A673 (cell line): ENCODE measurements at regions not wholly inside any gene's neighbourhood (a gene's known extent, or its start where the extent isn't known, plus 50 kb on each side); places are given as distances from the start of the nearest gene placed in this dataset.

Source experiments
- BruUV-seq: library from RNA; stranded (reverse); fragments of 400-500 nt; replicated peaks from 2 replicates; lab custom pipeline; 2021; lab: Mats Ljungman, UMichigan
- CTCF ChIA-PET: fragments of 300-600 bp; sonication (Branson Sonifier 250); formaldehyde crosslinking; loops from one replicate; lab custom pipeline; 2022; ENCODE audit warnings: antibody characterized with exemption; lab: Charles Lee
- POLR2A ChIA-PET: fragments of 300-600 bp; sonication (Branson Sonifier 250); formaldehyde crosslinking; loops from one replicate; lab custom pipeline; 2022; ENCODE audit warnings: antibody characterized with exemption; ENCODE audit not compliant: low non-redundant PET; lab: Charles Lee
- DNase-seq: peaks from one replicate; pipeline ENCODE4 v3.0.0-alpha.2; 2015; ENCODE audit warnings: low spot score
- H3K27ac ChIP-seq: fragments of 200-600 bp; sonication (generic); 2 replicates; pipeline ENCODE4 v1.5.1; 2016; ENCODE audit warnings: mixed run types, low read depth, mild to moderate bottlenecking, mixed read lengths, antibody characterized with exemption, low read length; ENCODE audit not compliant: poor library complexity, severe bottlenecking
- H3K27me3 ChIP-seq: fragments of 200-600 bp; sonication (generic); replicated peaks from 2 replicates; pipeline ENCODE4 v1.6.1; 2017; ENCODE audit warnings: mixed run types, low read depth, mild to moderate bottlenecking, mixed read lengths, antibody characterized with exemption, low read length; ENCODE audit not compliant: insufficient read depth, poor library complexity
- H3K36me3 ChIP-seq: fragments of 200-600 bp; sonication (generic); 2 replicates; pipeline ENCODE4 v1.6.1; 2016; ENCODE audit warnings: mixed run types, mild to moderate bottlenecking, mixed read lengths, antibody characterized with exemption, low read length; ENCODE audit not compliant: insufficient read depth, poor library complexity, severe bottlenecking
- H3K4me1 ChIP-seq: fragments of 200-600 bp; sonication (generic); 2 replicates; pipeline ENCODE4 v1.6.1; 2017; ENCODE audit warnings: mixed run types, mild to moderate bottlenecking, mixed read lengths, antibody characterized with exemption, low read length; ENCODE audit not compliant: insufficient read depth, poor library complexity, severe bottlenecking
- H3K4me3 ChIP-seq: fragments of 200-600 bp; sonication (generic); 2 replicates; pipeline ENCODE4 v1.5.1; 2016; ENCODE audit warnings: low read depth, mixed run types, mild to moderate bottlenecking, mixed read lengths, low read length; ENCODE audit not compliant: poor library complexity, severe bottlenecking
- H3K9me3 ChIP-seq: fragments of 200-600 bp; sonication (generic); 2 replicates; pipeline ENCODE4 v1.6.1; 2016; ENCODE audit warnings: mixed run types, low read depth, mild to moderate bottlenecking, mixed read lengths, antibody characterized with exemption, low read length; ENCODE audit not compliant: poor library complexity, severe bottlenecking
- CTCF ChIP-seq: fragments of 300-800, 200-600 bp; sonication (generic); conservative IDR thresholded peaks from 2 replicates; pipeline ENCODE4 v1.5.1; 2017; ENCODE audit warnings: low read depth, mild to moderate bottlenecking, antibody characterized with exemption, low read length, moderate library complexity, mixed read lengths
- EZH2 ChIP-seq: fragments of 200-600 bp; sonication (generic); IDR thresholded peaks from 2 replicates; pipeline ENCODE4 v1.6.1; 2017; ENCODE audit warnings: borderline replicate concordance, low read depth, mild to moderate bottlenecking, mixed read lengths, antibody characterized with exemption, low read length; ENCODE audit not compliant: poor library complexity, severe bottlenecking
- intact Hi-C: fragments of 100-400 bp; cut with micrococcal nuclease; formaldehyde crosslinking; loops from one replicate; pipeline ENCODE4 v1.10.0; 2022; ENCODE audit not compliant: unreplicated experiment

DNA sequence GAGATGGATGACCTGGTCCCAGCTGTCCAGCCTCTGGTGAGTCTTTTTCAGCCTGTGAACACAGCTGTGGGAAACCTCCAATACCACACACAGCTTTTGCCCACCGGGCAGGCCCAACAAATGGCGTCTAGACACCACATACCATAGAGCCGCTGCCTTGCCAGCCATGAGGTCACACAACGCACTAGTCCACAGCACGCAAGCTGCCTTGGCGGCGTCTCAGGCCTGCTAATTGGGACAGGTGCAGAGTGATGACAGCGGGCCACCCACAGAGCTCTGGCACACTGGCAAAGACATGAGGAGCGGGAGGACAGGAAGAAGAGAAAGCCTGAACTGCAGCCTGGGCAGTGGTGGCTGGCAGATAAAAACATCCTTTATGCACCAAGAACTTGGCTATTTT lies 125.5 kb downstream of the ADAMTS1 start:
- Histone ChIP-seq H3K27ac (no peak overlapping the region), H3K27me3 (no peaks in the 10 kb centered on the region), H3K4me1 (peaks cover 13% of the 10 kb centered on the region), H3K4me3 (no peak overlapping the region), H3K36me3 (no peaks in the 10 kb centered on the region), H3K9me3 (peaks cover 4% of the 10 kb centered on the region)
- TF ChIP-seq CTCF, result no peak
- no peak for TF ChIP-seq EZH2
- ChIA-PET POLR2A (no interaction called here), CTCF (no interaction called here)
- no TSS peak for BruUV-seq
- intact Hi-C loops, result loop anchor here (5.0 to 10.0 kb wide), 5 partner anchors 232 to 925 kb away; partner anchors contain the start of gene APP
- DNase-seq, result no peak

- POLR2A ChIA-PET, result interaction anchor here (0.6 kb wide), 1 partner anchor 338 kb away, joined by 3 read pairs; no protein-coding TSS in a partner anchor
- no peak overlapping the region for H3K4me3 ChIP-seq
- TF ChIP-seq EZH2 (no peak), CTCF (peak; percentile 70)
- H3K36me3 ChIP-seq, result no peaks in the 10 kb centered on the region
- intact Hi-C loops, result loop anchor here (2.0 to 10.0 kb wide), 6 partner anchors 230 to 1108 kb away; partner anchors contain the start of gene APP
- peaks cover 13% of the 10 kb centered on the region for H3K4me1 ChIP-seq
- H3K9me3 ChIP-seq, result no peaks in the 10 kb centered on the region
- no TSS peak for BruUV-seq
- no peaks in the 10 kb centered on the region for H3K27me3 ChIP-seq
- DNase-seq, result peak; percentile 55
- CTCF ChIA-PET, result no interaction called here
- no peak overlapping the region for H3K27ac ChIP-seq
These were observed 128.0 kb downstream of the ADAMTS1 start for GRCh38 chr21:26717146-26717739.

DNA sequence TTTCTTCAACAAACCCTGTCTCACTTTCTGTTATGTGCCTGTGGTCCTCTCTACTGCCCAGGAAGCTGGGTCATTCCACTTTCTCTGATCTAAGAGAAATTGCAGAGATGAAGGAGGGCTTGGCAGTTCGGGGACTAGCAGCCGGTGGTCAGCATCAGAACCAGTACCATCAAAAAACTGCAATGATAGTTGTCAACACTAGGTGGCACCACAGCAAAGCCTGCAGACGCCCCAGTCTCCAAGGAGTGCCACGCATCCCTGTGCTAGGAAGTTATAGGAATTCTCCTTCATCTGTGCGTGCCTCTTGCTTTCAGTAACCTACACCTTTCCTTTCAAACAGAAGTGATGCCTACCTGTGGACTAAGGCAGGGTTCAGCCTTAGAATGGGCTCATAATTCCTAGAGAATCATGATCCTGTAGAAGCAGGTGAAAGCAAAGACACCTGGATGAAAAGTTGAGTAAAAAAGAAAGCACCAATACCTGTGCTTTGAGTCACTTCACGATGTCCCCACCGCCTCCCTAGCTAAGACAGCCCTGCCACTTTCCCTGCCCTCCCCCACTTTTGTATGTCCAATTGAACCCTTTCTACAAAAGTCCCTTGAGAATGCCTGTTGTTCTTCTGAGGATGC lies 129.2 kb downstream of the ADAMTS1 start:
- Histone ChIP-seq H3K27ac (no peak overlapping the region), H3K4me1 (peaks cover 13% of the 10 kb centered on the region), H3K9me3 (no peaks in the 10 kb centered on the region), H3K36me3 (no peaks in the 10 kb centered on the region), H3K27me3 (no peaks in the 10 kb centered on the region), H3K4me3 (no peak overlapping the region)
- BruUV-seq, result no TSS peak
- peak; percentile 88 for TF ChIP-seq CTCF
- no peak for TF ChIP-seq EZH2
- ChIA-PET CTCF (no interaction called here), POLR2A (no interaction called here)
- DNase-seq, result peak; percentile 73
- intact Hi-C loops, result loop anchor here (2.0 to 10.0 kb wide), 6 partner anchors 229 to 1107 kb away; partner anchors contain the start of gene APP
